ENCODE measurements at regions not wholly inside any gene's neighbourhood (a gene's known extent, or its start where the extent isn't known, plus 50 kb on each side); places are given as distances from the start of the nearest gene placed in this dataset.

GRCh38 chr6:100134297-100134696, 140.3 kb upstream of the MCHR2 start:
- DNase-seq = no peak

DNA sequence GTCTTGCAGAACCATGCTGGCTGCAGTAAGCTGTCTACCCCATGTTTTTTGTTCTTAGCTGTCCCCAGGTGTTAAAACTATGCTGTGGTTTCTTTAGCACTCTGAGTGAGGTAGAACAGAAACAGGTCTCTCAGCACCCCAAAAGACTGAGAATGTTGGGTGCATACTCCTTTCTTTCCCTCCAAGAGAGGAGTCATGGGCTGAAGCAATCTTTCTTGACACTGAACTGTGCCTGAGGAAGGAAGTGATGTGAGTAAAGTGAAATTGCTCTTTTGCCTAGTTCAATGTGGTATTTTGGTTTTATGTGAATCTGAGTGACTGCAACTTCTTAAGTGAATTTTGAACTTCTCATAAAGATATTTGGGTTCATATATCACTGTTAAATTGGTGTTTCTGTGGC, 138.0 kb upstream of the MCHR2 start:
- no peak for DNase-seq

DNA sequence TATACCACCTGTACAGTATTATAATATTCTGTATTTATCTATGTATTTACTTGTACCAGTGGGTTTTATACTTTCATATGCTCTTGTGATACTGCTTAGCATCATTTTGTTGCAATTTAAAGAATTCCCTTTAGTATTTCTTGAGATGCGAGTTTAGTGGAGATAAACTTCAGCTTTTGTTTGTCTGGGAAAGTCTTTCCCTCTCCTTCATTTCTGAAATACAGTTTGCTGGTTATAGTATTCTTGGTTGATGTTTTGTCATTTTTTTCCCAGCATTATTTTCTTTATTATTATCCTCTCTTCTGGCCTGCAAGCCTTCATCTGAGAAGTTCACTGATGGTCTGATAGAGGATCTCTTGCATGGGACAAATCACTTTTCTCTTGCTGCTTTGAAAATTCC, 136.6 kb upstream of the MCHR2 start:
- no peak for DNase-seq

- DNase-seq = no peak
Measured at GRCh38 chr6:100126790-100127484, 132.9 kb upstream of the MCHR2 start.

DNA sequence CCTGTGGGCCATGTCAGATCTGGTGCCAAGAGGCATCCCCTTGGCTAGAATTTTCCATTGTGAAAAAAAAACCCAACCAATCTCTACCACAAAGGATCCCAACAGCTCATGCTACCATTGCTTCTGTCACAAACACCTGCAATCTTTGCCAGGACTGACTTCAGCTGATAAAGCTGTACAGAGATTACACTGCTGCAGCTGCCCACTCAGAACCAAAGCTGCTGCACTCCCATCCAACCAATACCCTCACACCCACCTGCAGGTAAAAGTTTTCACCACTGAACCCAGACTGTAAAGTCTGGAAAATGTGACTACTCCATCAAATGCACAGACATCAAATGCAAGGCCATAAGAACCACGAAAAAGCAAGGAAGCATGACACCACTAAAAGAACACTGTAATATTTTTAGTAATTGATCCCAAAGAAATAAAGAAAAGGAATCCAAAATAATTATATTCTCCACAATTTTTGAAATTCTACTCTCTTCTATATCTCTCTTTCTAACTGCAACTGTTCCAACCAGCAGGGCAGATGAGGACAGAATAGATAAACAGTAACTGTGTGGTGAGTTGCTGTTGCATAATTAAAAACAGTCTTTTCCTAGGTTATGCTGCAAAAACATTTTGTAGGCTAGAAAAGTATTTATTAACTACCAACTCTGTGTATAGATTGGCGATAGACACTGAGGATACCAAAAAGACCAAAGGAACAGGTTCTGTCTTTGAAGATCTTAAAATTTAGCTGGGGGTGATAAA, 128.0 kb upstream of the MCHR2 start:
- no peak for DNase-seq

GRCh38 chr6:100119261-100119660, 125.2 kb upstream of the MCHR2 start:
- no peak for DNase-seq

- DNase-seq = no peak
Measured at GRCh38 chr6:100118301-100118700, 124.3 kb upstream of the MCHR2 start.

DNA sequence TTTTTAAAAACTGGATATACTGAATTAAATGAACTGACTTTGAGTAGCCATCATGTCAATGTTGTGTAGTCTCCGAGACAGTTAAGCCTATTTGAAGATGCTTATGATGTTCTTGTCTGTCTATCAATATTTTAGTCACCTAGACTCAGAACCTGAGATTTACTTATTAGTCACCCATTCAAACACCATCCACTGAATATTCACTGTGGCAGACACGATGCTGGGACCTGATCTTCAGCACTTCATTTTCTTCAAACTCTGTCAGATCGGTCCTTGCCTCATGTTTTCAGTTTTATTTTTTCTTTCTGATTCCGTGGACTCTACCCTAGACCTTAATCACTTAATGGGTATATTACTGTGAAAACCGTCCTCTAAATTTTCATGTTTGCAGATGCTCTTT, 123.7 kb upstream of the MCHR2 start:
- no peak for DNase-seq

DNA sequence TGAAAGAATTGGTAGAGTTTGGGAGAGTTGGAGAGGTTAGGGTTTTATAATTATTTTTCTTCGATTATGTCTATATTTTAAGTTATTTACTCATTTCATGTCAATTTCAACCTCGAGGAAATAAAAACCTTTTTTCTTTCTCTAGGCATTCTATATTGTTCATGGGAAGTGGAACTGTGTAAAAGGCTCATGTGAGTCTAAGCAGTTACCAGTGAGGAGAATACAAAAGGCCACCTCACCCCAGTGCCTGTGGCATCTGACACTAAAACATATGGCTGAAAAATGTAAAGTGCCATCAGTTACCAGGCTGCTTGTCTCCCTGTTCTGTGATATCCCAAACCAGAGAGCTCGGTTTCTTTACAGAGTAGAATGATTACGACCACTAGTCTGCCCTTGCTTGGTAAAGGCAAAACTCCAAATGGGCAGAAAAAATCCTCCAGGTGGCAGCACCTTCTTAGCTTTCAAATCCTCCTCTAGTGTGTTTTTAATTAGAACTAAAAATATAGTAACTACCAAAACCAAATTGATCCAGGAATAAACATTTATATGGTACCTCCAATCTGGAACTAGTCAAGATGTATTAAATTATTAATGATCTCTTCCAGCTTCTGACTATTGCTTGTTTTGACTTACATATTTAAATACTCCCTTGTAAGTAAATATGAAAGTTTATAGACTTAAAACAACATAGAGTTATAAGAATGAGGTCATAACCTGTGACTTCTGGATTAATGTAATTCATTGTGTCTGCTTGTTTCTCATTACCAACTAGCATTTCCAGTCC, 122.6 kb upstream of the MCHR2 start:
- peak; percentile 64 for DNase-seq

DNA sequence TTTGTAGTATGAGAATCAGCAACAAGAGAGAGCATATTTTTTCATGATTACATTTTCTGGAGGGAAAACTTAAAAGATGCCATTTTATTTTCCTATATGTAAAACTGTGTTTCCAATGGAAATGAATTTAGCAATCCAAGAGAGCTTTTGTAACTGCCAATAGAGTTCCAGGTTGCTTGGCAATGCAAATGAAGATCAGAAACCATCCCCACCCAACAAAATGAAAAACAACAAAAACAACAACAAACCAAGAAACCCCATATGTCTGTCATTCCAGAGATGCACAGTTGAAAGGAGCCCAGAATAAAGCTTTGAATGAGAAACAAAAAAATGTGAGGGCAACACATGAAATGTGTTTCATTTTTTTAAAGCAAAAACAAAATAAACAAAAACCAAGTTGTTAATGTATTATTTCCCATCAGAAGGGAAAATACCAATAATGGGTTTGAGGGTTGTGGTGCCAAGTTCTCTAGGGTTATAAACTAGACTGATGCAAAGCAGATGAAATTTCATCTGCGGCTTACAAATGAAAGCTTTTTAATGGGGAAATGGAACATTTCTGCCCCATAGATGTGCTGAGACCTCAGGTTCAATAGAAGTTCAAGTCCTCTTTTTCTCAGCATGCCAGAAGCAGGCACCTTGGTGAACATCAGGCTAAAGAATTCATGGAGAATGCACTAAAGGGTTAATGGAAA, 121.5 kb upstream of the MCHR2 start:
- DNase-seq = no peak

DNA sequence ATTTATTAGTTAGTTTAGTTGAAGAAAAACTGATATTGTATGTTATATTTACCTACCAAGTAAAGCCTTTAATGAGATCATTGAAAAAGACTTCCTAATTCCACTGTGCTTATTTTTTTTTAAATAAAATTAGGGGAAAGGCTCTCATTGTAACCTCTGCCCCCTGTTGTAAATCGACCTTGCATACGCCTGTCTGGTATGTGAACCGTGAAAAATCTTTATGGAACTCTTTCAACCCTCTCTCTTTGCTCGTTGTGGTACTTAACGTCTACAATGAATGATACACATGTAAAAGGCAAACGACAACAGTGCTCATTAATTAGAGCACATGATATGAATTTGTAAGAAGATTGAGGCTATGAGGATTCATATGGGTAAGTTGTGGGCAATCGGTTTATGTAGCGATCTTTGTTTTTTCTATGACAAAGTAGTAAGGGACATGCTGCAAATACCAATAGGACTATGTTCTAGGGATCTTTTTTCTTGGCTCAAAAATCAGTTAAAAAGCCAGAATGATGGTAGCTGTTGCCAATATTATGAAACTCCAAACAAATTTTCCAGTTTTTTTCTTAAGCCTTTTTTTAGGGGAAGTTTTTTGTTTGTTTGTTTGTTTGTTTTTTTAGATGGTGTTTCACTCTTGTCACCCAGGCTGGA, 119.0 kb upstream of the MCHR2 start:
- DNase-seq = no peak

- no peak for DNase-seq
Measured at GRCh38 chr6:100105919-100106529, 112.0 kb upstream of the MCHR2 start.

DNA sequence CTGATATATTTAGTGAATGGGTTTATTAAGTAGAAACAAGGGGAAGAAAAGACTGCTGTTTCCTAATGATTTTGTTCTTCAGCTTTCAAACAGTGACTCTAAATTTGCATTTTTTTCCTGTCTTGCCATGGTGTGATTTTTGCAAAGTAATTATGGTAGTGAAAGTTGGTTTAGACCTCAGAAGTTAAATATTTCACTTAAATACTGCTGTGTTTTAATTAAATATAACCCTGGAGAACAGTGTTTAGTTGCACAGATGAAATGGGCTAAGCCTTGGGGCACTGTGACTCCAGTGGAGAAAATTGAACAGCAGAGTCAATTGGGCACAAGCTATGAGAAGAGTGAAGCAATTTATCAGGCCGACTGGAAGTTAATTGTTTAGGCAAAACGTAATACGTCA, 111.1 kb upstream of the MCHR2 start:
- no peak for DNase-seq

DNA sequence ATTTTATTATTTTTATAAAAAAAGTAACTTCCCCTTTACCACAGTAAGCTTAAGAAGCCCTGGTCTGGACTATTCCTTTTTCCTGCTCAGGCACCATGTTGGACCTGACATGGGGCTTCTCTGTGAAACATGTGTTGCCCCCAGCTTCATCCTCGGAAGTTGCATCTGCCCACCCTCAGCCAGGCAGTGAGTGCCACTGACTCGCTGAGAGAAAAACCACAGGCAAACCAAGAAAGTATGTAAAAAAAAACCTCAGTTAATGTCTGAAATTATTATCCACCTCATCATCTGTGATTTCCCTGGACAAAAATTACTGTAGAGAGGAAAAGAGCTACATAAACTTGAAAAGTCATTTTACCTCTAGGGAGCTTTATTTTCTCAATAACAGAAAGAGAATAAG, 109.9 kb upstream of the MCHR2 start:
- DNase-seq = no peak

- no peak for DNase-seq
Measured at GRCh38 chr6:100103194-100103593, 109.2 kb upstream of the MCHR2 start.

- DNase-seq = no peak
Measured at GRCh38 chr6:100101644-100102043, 107.6 kb upstream of the MCHR2 start.

- no peak for DNase-seq
Measured at GRCh38 chr6:100100776-100101175, 106.8 kb upstream of the MCHR2 start.

DNA sequence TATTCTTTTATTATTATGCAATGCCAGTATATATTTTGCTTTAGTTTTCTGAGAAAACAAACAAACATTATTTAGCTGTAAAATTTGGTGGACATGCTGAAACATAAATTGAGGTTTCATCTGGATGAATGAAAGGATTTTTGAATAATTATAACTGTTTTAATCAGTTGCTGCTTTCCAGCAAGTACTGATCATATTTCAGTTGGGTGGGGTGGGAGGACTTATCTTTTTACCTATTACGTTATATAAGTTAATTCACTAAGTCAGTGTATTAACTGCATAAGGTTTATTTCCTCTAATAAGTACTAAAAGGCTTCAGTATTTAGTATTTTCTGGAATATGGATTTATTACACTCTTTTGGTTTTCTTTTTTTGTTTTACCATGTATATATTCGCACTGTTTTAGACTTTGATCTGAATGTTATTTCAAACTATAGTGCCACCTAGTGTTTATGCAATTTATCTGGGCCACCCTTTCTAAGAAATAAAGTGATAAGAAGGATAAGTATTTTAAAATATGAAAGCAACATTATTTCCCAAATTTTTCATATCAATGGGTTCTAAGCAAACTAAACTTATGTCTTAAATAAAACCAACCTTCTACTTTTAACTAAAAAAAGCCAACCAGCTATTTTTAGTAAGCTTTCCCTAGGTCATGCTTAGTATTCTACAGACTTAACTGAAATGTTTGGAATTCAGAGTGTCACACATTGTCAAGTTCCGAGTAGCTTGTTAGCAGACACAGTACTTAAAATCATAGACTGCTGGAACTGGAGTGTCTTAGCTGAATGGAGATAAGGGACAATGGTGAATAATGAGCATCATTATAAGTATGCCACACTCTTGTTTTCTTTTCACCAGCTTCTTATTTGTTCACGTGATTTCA, 105.4 kb upstream of the MCHR2 start:
- peak; percentile 67 for DNase-seq

DNA sequence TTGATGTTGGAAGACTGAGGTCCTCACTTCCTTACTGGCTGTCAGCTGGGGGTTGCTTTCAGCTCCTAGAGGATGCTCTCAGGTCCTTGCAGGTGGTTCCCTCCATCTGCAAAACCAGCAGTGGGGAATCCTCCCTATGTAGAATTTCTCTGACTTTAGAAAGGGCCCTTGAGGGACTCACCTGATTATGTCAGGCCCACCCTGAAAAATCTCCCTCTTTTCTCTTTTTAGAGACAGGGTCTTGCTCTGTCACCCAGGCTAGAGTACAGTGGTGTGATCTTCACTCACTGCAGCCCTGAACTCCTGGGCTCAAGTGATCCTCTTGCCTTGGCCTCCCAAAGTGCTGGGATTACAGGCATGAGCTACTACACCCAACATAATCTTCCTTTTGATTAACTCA, 102.9 kb upstream of the MCHR2 start:
- no peak for DNase-seq

GRCh38 chr6:100096341-100096740, 102.3 kb upstream of the MCHR2 start:
- no peak for DNase-seq

DNA sequence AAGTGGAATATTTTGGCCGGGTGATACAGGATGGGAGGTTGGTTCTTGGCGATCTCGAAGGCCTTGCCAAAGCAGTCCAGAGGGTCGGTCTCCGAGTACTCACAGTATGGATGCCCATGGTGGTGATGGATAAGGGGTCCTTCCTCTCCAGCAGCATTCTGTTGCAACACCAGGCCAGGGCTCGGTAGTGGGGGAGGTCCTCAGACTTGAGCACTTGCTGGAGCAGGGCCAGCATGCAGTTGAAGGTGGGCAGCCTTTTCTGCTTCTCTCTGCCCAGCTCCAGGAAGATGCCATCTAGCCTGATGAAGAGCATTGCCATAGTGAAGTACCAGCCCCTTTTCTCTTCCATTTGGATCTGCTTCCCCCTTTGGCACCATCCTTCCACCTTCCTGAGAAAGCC, 99.4 kb upstream of the MCHR2 start:
- no peak for DNase-seq
